Common myeloid progenitor, CD34-positive (primary cell): ENCODE measurements at regions not wholly inside any gene's neighbourhood (a gene's known extent, or its start where the extent isn't known, plus 50 kb on each side); places are given as distances from the start of the nearest gene placed in this dataset.
"Not testable (repeated sequence)": the region's sequence is repeated elsewhere in the genome, so short reads cannot be mapped to it uniquely, and the experiment has no call there.

ENCODE experiments used
- CTCF ChIA-PET: fragments of 350-600 bp; sonication (Branson Sonifier 250); formaldehyde crosslinking; loops from one replicate; lab custom pipeline; 2021; ENCODE audit warnings: antibody characterized with exemption; lab: Charles Lee
- POLR2A ChIA-PET: fragments of 350-600 bp; sonication (Branson Sonifier 250); formaldehyde crosslinking; loops from one replicate; lab custom pipeline; 2021; ENCODE audit warnings: antibody characterized with exemption; lab: Charles Lee
- DNase-seq, 3 donors: peaks; one replicate each; pipeline versions ENCODE4 v3.0.0 to v3.0.0-alpha.2; 2013
- H3K27ac ChIP-seq, 2 experiments: 1 replicate in 1 of 2; 2 replicates in 1 of 2; pipeline ENCODE4 v1.7.0; 2013; ENCODE audit warnings: inconsistent platforms in 2 of 2, low read length in 2 of 2, mild to moderate bottlenecking in 2 of 2, low read depth in 1 of 2, moderate library complexity in 1 of 2; ENCODE audit not compliant: severe bottlenecking in 2 of 2, insufficient read depth in 1 of 2, poor library complexity in 1 of 2
- H3K27me3 ChIP-seq, 5 experiments: replicated peaks in 2 of 5; 1 replicate in 3 of 5; 2 replicates in 2 of 5; pipeline versions ENCODE4 v1.6.1 to v1.7.0; 2013; ENCODE audit warnings: low read length in 4 of 5, mild to moderate bottlenecking in 2 of 5, moderate library complexity in 2 of 5, inconsistent platforms in 1 of 5; ENCODE audit not compliant: insufficient read depth in 5 of 5, control insufficient read depth in 4 of 5
- H3K36me3 ChIP-seq, 4 experiments: 1 replicate in 2 of 4; 2 replicates in 2 of 4; pipeline versions ENCODE4 v1.6.1 to v1.7.0; 2013; ENCODE audit warnings: low read length in 3 of 4, control low read depth in 1 of 4, mild to moderate bottlenecking in 1 of 4; ENCODE audit not compliant: control insufficient read depth in 4 of 4, insufficient read depth in 4 of 4
- H3K4me1 ChIP-seq, 4 experiments: 1 replicate in 3 of 4; 2 replicates in 1 of 4; pipeline versions ENCODE4 v1.6.1 to v1.7.1; 2013; ENCODE audit warnings: low read length in 3 of 4, mild to moderate bottlenecking in 3 of 4, control low read depth in 1 of 4, inconsistent platforms in 1 of 4, moderate library complexity in 1 of 4; ENCODE audit not compliant: control insufficient read depth in 4 of 4, insufficient read depth in 4 of 4; ENCODE audit errors: control extremely low read depth in 1 of 4
- H3K4me3 ChIP-seq, 7 experiments: 1 replicate in 4 of 7; 2 replicates in 3 of 7; pipeline versions ENCODE4 v1.5.1 to v1.7.0; 2013; ENCODE audit warnings: mild to moderate bottlenecking in 7 of 7, low read length in 6 of 7, moderate library complexity in 6 of 7, inconsistent platforms in 2 of 7, low read depth in 2 of 7, control low read depth in 1 of 7; ENCODE audit not compliant: insufficient read depth in 4 of 7, control insufficient read depth in 1 of 7; ENCODE audit errors: extremely low read depth in 1 of 7
- H3K9me3 ChIP-seq, 5 experiments: 1 replicate in 4 of 5; 2 replicates in 1 of 5; pipeline versions ENCODE4 v1.6.1 to v1.7.1; 2013; ENCODE audit warnings: low read length in 4 of 5, mild to moderate bottlenecking in 2 of 5, inconsistent platforms in 1 of 5, low read depth in 1 of 5, moderate library complexity in 1 of 5; ENCODE audit not compliant: control insufficient read depth in 4 of 5, insufficient read depth in 2 of 5; ENCODE audit errors: control extremely low read depth in 1 of 5
- WGBS: methylation state at CpG from one replicate; pipeline ENCODE4 v1.1.5; 2013; ENCODE audit not compliant: insufficient coverage; 5-methylcytosine and 5-hydroxymethylcytosine counted together

DNA sequence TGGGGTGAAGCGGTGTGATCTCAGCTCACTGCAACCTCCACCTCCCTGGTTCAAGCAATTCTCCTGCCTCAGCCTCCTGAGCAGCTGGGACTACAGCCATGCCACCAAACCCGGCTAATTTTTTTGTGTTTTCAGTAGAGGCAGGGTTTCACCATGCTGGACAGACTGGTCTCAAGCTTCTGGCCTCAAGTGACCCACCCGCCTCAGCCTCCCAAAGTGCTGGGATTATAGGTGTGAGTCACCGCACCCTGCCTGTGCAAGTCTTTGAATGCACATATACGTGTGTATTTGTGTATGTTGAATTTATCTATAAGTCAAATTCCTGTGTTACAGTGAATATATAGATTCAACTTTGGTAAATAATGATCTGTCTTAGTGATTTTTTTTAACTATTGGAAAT is 898.2 kb upstream of the ATXN7L3B start:
- WGBS: 88% methylated on average over 1 of the region's 5 CpGs
- H3K4me3 ChIP-seq, DNase-seq, H3K27me3 ChIP-seq, CTCF ChIA-PET, H3K27ac ChIP-seq, H3K36me3 ChIP-seq, H3K9me3 ChIP-seq, POLR2A ChIA-PET, H3K4me1 ChIP-seq: not testable (repeated sequence)

DNA sequence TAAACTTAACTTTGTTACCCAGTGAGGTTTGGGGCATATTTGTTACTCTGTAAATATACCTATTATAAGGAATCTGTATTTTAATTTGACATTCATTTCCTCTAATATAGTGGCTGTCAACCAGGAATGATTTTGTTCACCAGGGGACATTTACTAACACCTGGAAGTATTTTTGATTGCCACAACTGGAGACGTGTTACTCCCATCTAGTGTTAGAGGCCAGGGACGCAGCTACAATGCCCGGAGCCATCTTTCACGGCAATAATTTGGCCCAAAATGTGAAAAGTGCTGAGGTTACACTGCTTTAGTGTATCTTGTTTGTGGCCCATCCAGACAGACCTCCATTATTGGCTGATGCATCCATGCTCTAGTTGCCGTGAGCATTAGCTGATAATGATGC is 881.3 kb upstream of the ATXN7L3B start:
- ChIA-PET CTCF (interaction anchor here (0.7 kb wide), 1 partner anchor 56 kb away, joined by 3 read pairs; no protein-coding TSS in a partner anchor), POLR2A (no interaction called here)
- Histone ChIP-seq H3K9me3 (peaks cover 0 to 3% (median 0%) of the 10 kb centered on the region in 5 experiments), H3K4me1 (no peaks in the 10 kb centered on the region), H3K27me3 (no peaks in the 10 kb centered on the region), H3K4me3 (no peak overlapping the region), H3K27ac (no peak overlapping the region), H3K36me3 (no peaks in the 10 kb centered on the region)
- no peak for DNase-seq
- 89% methylated on average over 5 of the region's 5 CpGs for WGBS

DNA sequence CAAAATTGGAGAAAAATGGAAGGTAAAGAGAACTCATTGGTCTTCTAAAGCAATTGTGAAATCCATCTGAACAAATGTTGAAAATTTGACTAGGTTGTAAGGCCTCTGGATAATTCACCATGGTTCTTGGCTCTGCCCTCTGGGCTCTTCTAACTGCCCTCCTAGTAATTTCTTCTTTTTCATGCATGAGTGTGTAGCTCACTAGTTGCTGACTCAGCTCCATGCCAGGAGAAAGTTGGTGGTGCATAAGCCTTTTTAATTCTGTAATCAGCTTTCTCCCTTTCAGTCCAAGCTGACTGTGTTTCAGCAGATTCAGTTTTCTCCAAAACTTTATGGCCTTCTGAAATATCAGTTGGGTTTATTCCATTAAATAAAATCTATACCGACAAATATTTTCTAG is 877.8 kb upstream of the ATXN7L3B start:
- POLR2A ChIA-PET: no interaction called here
- Histone ChIP-seq H3K36me3 (no peaks in the 10 kb centered on the region), H3K27me3 (no peaks in the 10 kb centered on the region), H3K9me3 (no peaks in the 10 kb centered on the region), H3K4me1 (no peaks in the 10 kb centered on the region), H3K4me3 (no peak overlapping the region), H3K27ac (no peak overlapping the region)
- CTCF ChIA-PET: no interaction called here
- DNase-seq: no peak
- WGBS: no CpG with 5 or more reads among the region's 1 CpG

GRCh38 chr12:73665193-73665592 is 872.4 kb upstream of the ATXN7L3B start:
- DNase-seq: no peak
- 94% methylated on average over 16 of the region's 16 CpGs for WGBS
- CTCF ChIA-PET: no interaction called here

GRCh38 chr12:73671550-73671949 is 866.1 kb upstream of the ATXN7L3B start:
- H3K36me3 ChIP-seq, H3K4me1 ChIP-seq, H3K27ac ChIP-seq, CTCF ChIA-PET, POLR2A ChIA-PET, H3K9me3 ChIP-seq, DNase-seq, H3K4me3 ChIP-seq, H3K27me3 ChIP-seq: not testable (repeated sequence)
- WGBS: 92% methylated on average over 3 of the region's 3 CpGs

More at GRCh38 chr12:73665193-73665592, 872.4 kb upstream of the ATXN7L3B start:
- POLR2A ChIA-PET: no interaction called here
- Histone ChIP-seq H3K27ac (no peak overlapping the region), H3K4me1 (no peaks in the 10 kb centered on the region), H3K36me3 (no peaks in the 10 kb centered on the region), H3K4me3 (no peak overlapping the region), H3K27me3 (no peaks in the 10 kb centered on the region), H3K9me3 (no peaks in the 10 kb centered on the region)

DNA sequence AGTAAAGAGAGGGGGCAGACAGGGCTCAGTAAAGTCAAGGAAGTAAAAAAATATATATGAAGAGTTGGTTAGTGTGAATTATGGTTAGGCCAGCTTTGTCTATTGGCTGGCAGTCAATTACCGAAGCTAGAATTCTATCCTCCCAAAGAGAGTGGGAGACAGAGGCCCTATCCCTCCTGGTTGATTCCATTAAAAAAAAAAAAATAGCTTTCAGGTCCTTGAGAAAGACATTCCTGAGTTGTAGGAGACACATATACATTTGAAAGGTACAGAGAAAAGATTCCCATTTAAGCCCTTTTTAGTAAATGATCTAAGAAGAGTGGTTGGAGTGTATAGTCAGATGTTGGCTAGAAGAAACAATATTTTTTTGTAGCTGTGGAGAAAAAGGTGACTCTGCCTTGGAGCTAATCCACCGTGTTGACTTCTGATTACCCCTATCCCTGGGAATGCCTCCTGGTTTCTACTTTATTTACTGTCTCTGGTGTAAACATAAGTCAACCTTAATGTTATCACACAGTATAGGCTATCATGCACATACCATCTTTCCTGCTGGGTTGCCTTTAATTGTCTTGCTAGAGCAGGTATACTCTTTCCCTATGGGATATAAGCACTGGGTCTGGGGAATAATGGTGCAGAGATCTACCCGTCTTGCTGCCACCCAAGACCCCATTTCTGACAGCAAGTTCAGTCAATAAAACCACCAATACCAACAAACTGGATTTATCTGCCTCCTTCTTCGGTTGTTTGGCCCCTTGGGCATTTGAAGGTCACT is 859.9 kb upstream of the ATXN7L3B start:
- Histone ChIP-seq H3K9me3 (no peaks in the 10 kb centered on the region), H3K4me3 (no peak overlapping the region), H3K27me3 (no peaks in the 10 kb centered on the region), H3K27ac (no peak overlapping the region), H3K4me1 (no peaks in the 10 kb centered on the region), H3K36me3 (no peaks in the 10 kb centered on the region)
- POLR2A ChIA-PET: no interaction called here
- DNase-seq: no peak
- WGBS: 80% methylated on average over 1 of the region's 4 CpGs
- CTCF ChIA-PET: no interaction called here

GRCh38 chr12:73678335-73678734 is 859.3 kb upstream of the ATXN7L3B start:
- H3K4me3 ChIP-seq: no peak overlapping the region
- H3K27ac ChIP-seq: no peak overlapping the region
- no peak for DNase-seq
- H3K9me3 ChIP-seq: no peaks in the 10 kb centered on the region
- H3K36me3 ChIP-seq: no peaks in the 10 kb centered on the region
- ChIA-PET CTCF (no interaction called here), POLR2A (no interaction called here)
- WGBS: no CpG with 5 or more reads among the region's 3 CpGs
- no peaks in the 10 kb centered on the region for H3K27me3 ChIP-seq
- no peaks in the 10 kb centered on the region for H3K4me1 ChIP-seq
